ENCODE measurements at regions not wholly inside any gene's neighbourhood (a gene's known extent, or its start where the extent isn't known, plus 50 kb on each side); places are given as distances from the start of the nearest gene placed in this dataset.

DNA sequence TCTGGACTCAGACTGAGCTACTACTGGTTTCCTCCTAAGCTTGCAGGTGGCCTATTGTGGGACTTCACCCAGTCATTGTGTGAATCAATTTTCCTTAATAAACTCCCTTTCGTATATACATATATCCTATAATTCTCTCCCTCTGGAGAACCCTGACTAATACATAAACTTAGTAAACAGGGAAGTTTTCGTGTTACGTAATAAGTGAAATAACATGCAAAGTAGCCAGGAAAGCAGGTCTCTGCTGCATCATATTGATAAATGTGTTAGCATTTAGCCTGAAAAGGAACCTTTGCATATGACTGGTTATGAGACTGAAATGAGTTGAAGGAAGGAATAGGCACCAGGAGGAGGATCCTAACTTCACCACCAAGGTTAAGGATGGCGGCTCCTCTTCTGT is 527.2 kb upstream of the FAM98A start:
- DNase-seq = no peak

- DNase-seq = no peak
These were observed 525.1 kb upstream of the FAM98A start for GRCh38 chr2:34123996-34124785.

- DNase-seq = no peak
These were observed 522.0 kb upstream of the FAM98A start for GRCh38 chr2:34121076-34121475.

GRCh38 chr2:34115076-34115475 is 516.0 kb upstream of the FAM98A start:
- no peak for DNase-seq

- no peak for DNase-seq
These were observed 513.1 kb upstream of the FAM98A start for GRCh38 chr2:34112161-34112560.

- DNase-seq = no peak
These were observed 511.3 kb upstream of the FAM98A start for GRCh38 chr2:34110392-34110791.

DNA sequence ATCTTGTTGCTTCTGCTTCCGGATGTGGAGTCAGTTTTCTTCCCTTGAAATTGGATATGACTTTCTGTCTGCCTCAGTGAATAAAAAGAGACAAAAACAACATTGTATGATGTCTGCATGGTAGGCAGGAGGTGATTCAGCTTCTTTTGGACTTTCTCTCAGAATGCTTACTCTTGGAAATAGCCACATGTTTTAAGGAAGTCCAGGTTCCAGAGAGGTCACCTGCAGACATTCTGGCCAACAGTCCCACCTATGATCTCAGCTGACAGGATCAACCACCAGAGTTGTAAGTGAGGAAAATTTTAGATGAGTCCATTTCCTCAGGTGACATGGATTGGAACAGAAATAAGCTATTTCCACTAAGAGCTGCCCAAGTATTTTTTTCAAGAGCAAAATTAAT is 508.7 kb upstream of the FAM98A start:
- DNase-seq = no peak

- DNase-seq = no peak
These were observed 506.1 kb upstream of the FAM98A start for GRCh38 chr2:34105006-34105767.

- DNase-seq = no peak
These were observed 505.5 kb upstream of the FAM98A start for GRCh38 chr2:34104601-34105000.

- no peak for DNase-seq
These were observed 504.3 kb upstream of the FAM98A start for GRCh38 chr2:34103437-34103836.

- DNase-seq = no peak
These were observed 503.2 kb upstream of the FAM98A start for GRCh38 chr2:34102339-34102738.

DNA sequence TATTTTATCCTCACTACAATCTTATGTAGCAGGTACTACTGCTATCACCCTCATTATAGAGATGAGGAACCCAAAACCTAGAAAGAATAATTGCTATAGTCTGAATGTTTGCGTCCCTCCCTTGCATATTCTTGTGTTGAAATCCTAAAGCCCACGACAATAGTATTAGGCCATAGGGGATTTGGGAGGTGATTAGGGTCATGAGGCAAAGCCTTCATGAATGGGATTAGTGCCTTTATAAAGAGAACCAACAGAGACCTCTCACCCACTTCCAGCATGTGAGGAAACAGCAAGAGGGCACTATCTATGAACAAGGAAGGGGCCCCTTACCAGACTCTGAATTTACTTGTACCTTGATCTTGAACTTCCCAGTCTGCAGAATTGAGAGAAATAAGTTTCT is 500.3 kb upstream of the FAM98A start:
- no peak for DNase-seq

GRCh38 chr2:34098256-34098655 is 499.2 kb upstream of the FAM98A start:
- no peak for DNase-seq

DNA sequence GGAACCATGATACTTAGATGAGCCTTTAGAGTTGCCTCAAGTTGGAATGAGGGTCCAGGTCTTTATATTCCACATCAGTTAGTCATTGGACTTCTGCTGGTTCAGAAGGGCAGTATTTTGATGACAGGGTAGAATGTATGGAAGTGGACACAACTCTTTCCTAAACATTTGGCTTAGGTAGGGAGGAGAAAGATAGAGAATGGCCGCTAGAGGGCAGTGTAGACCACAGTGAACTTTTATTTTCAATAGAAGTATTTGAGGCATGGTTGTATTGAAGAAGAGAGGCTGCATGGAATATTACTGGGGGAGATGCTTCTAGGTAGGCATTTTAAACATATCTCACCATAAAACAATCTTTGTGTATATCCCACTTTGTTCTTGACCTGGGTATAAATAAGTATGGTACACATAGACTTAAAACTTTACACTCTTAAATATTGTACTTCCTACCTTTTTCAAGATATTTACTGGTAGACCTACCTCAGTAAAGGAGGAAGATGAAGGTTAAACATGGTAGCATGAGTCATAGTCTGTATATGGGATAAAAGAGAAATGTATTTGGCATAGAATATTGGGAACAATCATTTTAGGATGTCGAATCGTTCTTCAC is 497.6 kb upstream of the FAM98A start:
- no peak for DNase-seq

DNA sequence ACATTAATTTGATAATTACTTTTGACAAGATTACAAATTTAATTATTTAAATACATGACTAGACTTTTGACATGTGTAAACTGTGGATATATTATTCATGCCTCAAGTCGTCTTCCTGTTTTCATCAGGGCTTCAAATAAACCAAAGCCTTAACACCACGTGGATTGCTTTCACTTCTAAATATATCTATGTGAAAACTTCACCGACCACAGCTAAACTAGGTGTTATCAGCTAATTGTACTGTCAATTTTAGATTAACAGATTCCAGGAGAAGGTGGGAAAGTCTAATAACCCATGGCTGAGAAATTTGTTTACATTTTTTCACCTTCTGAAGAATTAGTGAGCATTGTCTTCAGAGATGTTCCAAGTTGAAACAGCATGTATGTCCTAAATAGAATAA is 494.7 kb upstream of the FAM98A start:
- DNase-seq = no peak

DNA sequence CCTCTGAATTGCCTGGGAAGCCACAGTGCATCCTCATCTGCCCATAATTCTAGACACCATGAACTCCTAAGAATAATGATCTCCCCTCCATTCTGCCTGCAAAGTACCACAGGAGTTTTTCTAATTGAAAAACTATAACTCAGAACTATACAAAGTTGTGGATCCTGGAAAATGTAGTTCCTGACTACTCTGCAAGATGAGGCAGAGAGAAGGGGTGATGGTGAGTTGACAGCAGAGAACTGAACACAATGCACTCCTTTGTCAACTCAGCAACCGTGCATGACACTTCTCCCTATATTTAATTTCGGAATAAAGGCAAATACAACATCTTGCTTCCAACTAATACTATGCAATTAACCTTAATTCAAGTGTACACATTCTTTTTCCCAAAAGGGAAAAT is 471.1 kb upstream of the FAM98A start:
- DNase-seq = no peak

GRCh38 chr2:34069604-34070003 is 470.5 kb upstream of the FAM98A start:
- DNase-seq = no peak

DNA sequence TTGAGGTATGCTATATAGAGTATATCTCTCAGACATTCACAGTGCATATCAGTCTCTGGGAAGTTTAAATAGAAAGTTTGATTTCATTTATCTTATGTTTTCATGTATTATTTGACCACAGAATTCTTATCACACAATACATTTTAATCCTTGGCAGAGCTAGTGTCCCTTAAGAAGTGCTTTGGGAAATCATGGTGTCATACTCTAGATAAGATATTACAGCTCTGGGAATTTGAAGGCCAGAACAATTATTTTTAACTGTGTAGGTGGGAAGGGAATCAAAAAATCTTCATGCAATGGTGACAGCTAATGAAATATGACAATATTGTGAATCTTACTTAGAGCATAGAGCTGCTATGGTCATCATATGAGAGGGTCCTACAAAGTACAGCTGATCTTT is 451.3 kb upstream of the FAM98A start:
- DNase-seq = no peak

DNA sequence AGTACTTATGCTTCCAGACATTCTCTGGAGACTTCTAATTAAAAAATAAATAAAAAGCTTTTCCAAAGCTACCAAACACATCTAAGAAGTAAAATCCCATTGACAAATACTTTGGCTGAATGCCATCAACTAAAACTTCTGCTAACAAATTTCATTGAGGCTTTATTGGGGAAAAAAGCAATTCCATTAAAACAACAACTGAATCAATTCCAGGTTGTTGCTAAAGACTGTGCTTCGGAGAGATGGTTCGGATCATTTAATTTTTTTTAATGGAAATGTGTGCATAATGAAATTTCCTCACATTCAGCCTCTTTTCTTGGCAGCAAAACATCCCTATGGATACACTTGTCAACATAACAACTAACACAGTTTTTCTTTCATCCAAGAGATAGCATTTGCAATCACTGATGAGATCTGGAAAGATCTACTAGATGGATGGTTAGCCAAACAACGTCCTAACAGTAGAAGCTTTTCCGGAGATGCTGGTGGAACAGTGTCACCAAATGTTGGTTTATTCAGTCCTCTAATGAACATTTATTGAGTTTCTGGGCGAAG is 446.1 kb upstream of the FAM98A start:
- DNase-seq = no peak

DNA sequence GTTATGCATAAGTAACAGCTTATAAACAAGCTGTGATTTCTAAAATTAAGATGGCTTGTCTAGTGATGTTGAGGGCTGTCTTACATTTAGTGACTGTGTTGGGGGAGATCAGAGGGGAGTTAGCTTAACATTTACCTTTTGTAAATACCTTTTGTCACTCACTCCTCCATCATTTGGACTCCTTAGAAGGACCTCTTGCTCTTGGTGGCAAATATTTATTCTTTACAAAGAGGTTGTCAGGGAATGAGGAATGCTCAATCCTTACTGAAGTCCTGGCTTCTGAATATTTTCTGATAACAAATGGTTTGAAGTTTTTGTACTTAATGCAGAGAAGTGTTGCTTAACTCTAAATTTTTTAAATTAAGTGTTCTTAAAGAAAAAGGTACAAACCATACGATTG is 438.8 kb upstream of the FAM98A start:
- DNase-seq = no peak

GRCh38 chr2:34037157-34037556 is 438.1 kb upstream of the FAM98A start:
- no peak for DNase-seq

- no peak for DNase-seq
These were observed 432.0 kb upstream of the FAM98A start for GRCh38 chr2:34031097-34031496.

DNA sequence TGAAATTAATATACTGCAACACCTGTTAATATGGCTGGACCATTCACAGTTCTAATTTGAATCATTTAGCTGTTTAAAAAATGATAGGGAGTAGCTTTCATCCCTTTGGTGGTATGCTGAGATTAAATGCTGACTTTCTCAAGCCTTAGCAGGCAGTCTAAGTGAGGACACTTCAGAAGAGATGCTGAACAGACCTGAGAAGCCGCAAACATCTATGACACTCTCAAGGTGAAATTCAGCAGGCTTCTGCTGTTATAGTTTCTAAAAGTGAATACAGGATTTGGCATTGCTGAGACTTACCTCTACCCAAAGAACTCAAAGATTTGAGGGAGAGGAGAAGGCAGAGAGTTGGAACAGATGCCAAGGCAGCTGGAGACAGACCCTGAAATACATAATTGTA is 431.2 kb upstream of the FAM98A start:
- no peak for DNase-seq

GRCh38 chr2:34029073-34029472 is 430.0 kb upstream of the FAM98A start:
- no peak for DNase-seq
